HG03175 (cell line): ENCODE measurements at regions not wholly inside any gene's neighbourhood (a gene's known extent, or its start where the extent isn't known, plus 50 kb on each side); places are given as distances from the start of the nearest gene placed in this dataset.
"Not testable (repeated sequence)": the region's sequence is repeated elsewhere in the genome, so short reads cannot be mapped to it uniquely, and the experiment has no call there.

Experiments
- ATAC-seq: cut with Tn5 transposase; IDR thresholded peaks from one replicate; pipeline ENCODE4 v1.9.1; 2021; ENCODE audit warnings: mild to moderate bottlenecking, moderate library complexity; ENCODE audit not compliant: unreplicated experiment

DNA sequence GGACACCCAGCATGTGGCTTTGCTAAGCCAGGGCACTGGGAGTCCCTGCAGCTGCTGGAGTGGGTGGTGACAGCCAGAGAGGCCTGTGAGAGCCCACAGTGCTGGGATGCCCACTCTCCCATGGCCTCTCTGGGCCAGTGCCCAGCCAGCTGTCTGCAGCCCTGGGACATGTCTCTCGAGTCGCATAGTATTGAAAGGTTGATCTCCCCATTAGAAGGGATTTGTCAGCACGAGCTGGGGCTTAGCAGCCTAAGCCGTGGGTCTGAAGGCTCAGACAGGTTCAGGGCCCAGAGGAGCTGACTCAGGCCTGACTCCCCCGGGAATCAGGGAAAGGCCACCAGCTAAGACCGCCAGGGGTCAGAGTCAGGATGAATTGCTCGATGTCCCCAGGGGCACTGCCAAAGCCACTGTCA is 53.5 kb downstream of the FOXD2 start:
- ATAC-seq = no peak

DNA sequence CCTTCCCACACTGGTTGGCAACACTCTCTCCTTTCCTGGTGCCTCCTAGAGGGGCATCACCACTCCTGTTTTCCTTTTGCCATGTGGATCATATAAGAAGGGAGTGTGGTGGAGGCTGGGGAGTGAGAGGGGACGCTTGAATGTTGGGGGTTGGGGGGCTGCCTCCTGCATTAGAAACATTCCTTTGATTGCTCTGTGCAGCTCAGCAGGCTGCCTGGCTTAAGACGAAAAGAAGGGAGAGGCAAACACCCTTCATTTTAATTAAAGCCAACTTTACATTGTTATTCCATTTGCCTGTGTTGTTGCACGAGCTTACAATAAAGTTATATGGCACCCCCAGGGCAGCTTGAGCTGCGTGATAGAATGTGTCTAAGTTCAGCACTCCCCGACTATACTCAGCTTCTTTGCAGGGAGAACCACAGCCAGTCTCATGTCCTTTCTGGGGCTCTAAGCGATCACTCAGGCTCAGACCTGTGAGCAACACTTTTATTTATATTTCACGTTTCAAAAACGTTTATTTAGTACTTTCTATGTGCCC is 57.4 kb downstream of the FOXD2 start:
- ATAC-seq = no peak

DNA sequence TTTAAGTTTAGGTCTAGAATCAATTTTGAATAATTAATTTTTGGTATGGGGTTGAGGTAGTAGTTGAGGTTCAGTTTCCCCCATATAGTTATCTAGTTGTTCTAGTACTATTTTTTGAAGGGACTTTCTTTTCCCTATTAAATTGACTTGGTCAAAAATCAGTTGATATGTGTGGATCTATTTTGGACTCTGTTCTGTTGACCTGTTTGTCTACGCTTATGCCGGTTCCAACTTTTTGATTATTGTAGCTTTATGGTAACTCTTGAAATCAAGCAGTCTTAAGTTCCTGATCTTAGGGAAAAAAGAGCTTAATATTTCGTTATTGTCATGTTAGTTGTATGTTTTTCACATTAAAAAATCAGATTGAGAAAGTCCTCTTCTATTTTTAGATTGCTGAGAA is 60.7 kb downstream of the FOXD2 start:
- ATAC-seq = no peak

DNA sequence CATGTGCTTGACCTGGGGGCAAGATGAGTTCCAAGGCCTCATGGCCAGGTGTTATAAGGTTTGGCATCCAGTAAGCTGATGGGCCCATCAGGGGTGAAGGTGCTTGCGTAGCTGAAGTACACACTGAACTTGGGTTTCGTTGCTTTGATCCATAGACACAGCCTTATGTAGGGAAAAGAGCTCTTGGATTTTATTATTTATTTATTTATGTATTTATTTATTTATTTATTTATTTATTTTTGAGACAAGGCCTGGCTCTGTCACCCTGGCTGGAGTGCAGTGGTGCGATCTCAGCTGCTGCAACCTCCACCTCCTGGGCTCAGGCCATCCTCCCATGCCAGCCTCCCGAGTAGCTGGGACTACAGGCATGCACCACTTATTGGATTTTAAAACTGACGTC is 63.2 kb downstream of the FOXD2 start:
- ATAC-seq = no peak

DNA sequence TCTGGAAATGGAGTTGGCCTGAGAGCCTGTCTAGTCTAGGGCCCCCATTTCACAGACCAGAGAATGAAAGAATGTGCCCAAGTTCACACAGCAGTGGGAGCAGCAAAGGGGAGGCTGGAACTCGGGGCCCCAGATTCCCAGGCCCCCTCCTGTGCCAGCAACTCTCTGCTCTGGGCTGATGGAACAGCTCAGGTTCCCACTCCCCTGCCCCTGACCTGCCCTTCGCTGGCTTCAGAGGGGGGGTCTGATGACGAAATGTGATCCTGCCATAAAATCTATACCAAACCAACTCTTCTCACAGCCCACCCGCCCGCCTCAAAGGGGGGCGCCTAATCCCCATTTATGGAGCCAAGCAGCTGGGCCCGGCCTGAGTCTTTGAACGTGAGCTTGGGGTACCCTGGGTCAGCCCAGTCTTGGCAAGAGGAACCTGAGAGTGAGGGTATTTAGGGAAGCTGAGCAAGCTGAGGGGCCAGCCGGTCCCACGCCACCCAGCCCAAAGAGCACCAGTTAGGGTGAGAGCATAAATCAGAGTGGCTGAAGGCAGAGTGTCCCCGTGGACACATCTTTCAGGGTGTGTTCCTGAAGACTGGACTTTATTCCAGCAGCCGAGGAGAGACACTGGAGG is 65.0 kb downstream of the FOXD2 start:
- no peak for ATAC-seq

DNA sequence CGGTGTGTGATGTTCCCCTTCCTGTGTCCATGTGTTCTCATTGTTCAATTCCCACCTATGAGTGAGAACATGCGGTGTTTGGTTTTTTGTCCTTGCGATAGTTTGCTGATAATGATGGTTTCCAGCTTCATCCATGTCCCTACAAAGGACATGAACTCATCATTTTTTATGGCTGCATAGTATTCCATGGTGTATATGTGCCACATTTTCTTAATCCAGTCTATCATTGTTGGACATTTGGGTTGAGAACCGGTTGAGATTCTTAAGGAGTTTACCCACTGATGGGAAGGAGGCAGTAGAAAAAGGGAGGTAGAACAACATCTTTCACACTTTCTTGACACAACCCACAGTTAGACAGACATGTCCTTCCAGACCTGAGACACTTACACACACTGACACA is 67.0 kb downstream of the FOXD2 start:
- ATAC-seq = not testable (repeated sequence)

DNA sequence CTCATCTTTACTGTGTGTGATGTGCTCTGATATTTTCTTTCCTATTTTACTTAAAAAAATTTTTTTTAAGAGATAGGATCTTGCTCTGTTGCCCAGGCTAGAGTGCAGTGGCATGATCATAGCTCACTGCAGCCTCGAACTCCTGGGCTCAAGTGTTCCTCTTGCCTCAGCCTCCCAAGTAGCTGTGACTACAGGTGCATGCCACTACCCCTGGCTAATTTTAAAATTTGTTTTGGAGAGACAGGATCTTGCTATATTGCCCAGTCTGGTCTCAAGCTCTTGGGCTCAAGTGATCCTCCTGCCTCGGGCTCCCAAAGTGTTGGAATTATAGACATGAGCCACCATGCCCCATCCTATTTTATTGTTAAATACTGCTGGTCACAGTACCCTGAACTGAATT is 67.4 kb downstream of the FOXD2 start:
- ATAC-seq = no peak

DNA sequence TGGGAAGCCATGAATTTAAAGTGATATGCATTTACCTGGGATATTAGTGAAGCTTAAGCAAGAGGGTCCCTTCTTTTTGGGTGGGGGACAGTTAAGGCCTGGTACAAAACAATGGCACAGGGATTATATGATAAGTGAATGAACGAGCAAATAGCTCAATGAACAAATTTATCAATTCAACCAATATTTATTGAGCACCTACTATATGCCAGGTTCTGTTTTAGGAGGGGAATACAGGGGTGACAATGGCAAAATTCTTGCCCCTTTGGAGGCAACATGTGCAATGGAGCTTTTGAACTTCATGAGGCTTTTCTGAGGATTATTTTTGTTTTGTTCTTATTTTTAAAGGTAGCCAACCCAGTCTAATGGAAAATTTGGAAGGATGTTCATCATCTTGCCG is 68.2 kb downstream of the FOXD2 start:
- ATAC-seq = no peak

DNA sequence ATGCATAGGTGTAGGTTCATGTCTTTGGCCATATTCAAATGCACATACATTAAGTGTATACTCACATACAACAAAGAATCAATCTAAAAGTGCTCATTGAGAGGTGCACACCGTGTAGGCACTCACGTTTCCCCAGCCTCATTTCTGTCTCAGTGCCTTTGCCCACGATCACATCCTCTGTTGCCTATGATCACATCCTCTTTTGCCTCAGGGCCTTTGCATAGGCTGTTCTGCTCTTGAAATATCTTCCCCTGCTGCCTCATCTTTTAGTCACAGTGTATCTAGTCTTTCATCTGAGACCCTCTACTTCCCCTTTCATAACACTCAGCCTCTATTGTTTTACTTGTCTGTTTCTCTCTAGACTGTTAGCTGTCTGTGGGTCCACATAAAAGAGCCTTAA is 69.3 kb downstream of the FOXD2 start:
- no peak for ATAC-seq

DNA sequence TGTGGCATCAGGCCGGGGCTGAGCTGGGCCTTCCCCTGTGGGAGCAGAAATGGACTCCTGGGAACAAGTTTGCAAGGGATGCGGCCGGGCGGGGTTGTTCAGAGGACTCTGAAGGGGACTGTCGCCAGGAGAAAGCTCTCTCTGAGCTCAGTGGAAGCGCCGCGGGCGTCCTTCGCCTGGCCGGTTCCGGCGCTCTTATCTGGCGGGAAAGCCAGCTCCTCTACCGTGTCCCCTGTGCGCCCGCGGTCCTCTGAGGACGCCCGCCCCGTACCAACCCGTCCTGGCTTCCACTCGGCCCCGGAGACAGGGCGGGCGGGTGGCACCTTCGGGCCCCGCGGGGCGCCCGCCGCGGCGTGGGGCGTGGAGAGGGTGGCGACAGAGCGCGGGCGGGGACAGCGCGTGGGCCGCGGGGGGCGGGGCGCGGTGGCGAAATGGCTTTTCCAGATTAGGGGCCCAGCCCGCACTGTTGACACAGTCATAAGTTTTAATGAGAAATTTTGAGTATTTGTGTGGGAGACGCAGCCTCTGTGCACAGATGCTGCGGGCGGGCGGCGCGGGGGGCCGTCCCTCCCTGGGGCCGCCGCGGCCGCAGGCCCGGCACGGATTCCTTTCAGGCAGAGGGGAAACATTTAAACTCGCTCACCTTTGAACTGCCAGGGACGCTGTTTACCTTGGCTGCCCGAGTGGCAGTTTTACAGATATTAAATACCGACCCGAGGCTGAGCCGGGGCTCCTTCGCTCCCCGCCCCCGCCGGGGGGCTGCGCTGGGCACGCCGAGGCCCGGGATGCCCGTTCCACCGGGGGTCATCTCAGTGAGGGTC is 70.2 kb downstream of the FOXD2 start:
- no peak for ATAC-seq

DNA sequence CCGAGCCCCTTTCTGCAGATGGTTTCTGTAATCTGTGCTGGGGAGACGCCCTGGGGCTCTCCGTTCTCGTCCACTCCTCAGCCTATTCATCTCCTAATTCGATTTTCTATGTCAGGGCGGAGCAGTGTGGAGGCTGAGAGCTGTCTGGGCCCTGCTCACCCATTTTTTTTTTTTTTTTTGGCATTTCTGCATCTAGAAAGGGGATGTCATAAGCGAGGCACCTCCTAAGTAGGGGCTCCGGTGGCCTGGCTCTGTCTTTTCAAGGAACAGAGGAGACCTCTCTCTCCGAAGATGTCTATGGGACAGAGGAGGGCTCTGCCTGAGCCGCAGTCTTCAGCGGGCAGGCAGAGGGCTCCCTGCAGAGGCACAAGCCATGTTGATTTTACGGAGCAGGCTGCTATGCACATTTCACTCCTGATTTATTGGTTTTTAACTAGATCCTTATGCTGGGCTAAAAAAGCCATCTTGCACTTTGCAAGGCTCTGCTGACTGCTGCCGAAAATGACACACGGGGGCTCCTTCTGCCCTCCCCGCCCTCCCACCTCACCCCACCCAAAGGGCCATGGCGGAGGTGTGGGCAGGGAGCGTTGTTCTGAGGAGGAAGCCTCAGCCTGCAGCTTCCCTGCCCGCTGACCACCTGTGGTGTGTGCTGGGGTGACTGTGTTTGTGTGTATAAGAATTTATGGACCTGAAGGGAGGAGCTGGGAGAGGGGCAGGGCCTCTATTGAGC is 71.0 kb downstream of the FOXD2 start:
- ATAC-seq = no peak

DNA sequence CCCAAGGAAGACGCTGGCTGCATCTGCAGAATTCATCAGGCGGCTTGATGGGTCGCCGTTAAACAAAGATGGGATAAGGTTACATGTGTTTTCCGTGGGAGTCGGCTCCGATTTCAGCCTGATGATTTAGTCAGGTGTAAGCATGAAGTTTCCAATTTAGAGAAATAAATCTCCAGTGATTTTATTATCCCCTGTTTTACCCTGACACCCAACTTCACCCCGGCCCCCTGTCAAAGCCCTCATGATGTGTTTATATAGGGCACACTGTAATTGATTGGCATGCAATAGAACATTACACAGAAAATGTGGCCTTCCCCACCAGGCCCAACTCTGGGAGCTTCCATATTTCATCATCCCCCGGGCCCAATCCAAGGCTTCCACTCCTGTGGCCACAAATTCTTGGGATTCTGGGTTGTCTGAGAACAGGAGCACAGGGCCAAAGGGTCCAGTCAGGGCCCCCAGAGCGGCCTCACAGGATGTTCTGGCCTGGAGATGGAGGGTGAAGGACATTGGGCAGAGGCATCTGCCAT is 72.5 kb downstream of the FOXD2 start:
- no peak for ATAC-seq

DNA sequence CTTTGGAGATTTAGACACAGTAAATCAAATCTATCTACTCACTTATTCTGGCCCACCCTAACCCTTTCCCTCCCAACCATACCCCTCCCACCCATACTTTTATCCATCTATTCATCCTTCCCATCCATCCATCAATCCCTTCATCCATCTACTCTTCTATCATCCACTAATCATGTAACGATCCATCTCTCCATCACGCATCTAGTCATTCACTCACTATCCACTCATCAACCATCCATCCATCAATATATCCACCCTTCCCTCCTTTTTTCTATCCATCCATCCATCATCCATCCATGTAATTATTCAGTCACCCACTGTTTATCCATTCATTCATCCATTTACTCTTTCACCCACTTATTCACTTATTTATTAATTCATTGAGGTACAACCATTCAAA is 74.0 kb downstream of the FOXD2 start:
- ATAC-seq = no peak

DNA sequence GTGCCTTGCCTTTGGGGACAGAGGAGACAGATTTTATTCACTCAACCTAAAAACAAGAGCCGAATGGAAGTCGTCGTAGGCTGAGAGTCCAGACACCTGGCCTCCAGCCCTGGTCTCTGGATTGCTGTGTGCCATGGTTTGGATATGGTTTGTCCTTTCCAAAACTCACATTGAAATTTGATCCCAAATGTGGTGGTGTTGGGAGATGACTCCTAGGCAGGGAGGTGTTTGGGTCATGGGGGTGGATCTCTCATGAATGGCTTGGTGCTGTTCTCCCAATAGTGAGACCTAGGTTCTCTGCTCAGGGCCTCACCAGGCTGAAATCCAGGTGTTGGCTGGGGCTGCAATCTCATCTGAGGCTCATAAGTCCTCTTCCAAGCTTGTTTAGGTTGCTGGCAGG is 75.5 kb downstream of the FOXD2 start:
- ATAC-seq = no peak

DNA sequence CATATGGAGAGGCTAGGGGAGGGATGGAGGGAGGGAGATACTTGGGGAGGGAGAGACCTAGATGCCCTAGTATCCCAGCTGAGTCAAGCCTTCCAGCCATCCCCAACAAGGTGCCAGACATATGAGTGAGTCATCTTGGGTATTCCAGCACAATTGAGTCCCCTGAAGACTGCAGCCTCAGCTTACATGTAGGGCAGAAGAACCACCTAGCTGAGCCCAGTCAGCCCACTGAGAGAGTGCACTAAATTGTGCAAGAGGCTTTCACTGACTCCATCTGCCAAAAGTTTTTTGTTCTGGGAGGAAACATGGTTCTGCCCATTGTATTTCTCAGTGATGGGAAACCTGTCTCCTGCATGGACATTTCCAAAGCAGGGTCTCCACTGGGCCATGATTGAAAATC is 76.4 kb downstream of the FOXD2 start:
- no peak for ATAC-seq

DNA sequence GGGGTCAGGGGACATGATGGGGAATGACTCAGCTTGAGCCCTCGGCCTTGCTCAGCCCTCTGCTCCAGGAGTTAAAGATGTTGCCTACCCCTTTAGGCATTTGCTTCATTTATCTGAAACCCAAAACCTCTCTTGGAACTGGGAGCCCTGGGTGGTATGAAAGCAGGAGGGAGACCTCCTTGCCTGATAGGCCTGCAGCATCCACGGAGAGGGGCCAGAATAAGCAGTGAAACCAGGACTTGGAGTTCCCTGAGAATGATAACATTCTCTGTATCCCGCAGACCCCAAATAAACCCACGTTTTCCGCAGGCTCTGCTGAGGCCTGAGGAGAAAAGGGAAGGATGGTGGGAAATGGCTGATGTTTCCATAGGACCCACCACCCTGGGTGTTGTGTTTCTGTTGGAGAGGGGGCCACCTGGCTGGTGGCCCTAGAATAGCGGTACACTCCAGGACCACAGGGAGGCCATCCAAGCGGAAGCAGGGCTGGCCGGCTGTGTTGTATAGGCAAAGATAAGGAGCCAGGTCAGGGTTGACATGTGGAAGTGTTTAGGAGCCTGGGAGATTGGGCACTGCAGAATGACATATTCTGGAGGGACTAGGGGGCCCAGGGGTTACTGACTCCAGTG is 77.4 kb downstream of the FOXD2 start:
- no peak for ATAC-seq

DNA sequence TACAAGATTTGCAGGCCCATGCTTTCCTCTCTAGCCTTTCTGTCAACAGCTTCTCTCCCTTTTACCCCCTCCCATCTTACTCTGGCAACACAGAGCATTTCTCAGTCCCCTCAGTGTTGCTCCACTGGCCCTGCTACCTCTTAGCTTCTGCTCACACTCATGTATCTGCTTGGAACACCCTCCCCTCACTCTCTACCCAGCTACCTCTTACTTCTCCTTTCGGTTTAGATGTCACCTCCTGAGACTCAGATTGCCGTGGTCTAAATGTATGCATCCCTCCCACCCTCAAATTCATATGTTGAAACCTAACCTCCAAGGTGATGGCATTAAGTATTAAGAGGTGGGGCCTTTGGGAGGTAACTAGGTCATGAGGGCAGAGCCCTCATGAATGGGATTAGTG is 80.1 kb downstream of the FOXD2 start:
- ATAC-seq = no peak

DNA sequence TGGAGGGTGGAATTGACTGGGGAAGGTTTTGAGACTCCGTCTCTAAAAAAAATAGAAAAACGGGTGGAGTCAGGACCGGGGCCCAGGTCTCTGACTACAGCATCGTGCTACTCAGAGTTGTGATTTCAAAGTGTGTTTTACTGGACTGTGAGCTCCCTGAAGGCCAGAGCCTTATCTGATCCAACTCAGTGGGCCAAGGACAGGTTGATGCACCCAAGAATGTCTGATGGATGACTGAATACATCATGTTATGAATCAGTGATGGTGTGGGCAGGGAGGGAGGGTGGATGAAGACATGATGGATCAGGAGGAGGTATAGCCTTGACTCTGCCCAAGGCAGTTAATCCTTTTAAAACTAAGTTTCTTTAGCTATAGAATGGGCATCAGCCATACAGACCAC is 81.6 kb downstream of the FOXD2 start:
- no peak for ATAC-seq

DNA sequence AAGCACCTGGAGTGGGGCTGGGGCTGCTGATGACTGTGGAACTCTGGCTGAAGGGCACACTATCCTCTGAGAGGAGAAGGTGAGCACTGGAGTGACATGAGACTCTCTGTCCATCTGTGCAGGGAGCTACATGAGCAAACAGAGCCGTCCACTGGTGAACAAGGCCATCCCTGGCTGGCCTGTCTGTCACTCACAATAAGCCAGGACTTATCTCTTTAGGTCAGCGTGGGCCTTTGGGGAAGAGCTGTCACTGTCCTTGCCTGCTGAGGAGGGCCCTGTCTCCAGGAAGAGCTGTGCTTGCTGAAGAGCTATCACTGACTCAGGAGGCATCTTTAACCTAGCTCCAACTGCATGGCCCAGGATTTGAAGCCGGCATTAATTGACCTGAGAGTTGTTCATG is 82.1 kb downstream of the FOXD2 start:
- ATAC-seq = no peak

DNA sequence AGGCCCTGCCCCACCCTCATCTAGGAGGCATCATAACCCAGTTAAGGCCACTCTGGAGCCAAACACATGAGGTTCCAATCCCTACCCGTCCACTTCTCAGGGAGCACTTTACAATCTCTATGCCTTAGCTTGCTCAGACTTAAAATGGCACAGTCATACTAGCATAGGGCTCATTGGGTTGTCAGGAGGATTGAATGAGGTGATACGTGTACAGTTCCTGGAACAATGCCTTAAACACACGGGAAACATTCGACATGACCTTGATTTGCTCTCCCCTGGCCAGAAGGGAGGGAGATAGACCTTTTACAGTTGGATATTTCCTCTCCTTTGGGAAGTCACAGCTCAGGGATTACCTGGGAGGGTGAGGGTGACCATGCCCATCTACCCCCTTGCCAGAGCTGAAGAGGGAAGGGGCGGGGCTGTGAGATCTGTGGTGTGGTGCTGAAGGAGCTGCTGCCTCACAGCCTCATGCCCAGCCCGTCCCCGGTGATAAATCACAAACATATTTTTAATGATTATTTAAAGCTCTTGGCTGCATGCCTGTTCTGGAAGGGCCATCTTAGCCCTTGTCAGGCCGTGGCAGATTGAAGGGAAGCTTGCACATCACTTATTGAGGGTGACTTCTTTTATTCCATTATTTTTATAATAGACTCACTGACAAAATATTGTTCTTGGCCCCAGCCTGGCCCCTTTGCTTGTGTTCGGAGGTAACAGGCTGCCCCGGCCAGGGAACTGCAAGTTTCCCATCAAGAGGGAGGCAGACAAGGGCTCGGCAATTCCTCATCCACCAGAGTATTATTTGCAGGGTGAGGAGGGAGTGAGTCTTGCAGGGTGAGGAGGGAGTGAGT is 83.4 kb downstream of the FOXD2 start:
- no peak for ATAC-seq
